MCF 10A (cell line): ENCODE measurements at regions not wholly inside any gene's neighbourhood (a gene's known extent, or its start where the extent isn't known, plus 50 kb on each side); places are given as distances from the start of the nearest gene placed in this dataset.

Experiments used
- BruUV-seq: library from RNA; stranded (reverse); fragments of 400-500 nt; replicated peaks from 2 replicates; lab custom pipeline; 2021; lab: Mats Ljungman, UMichigan
- CTCF ChIA-PET: fragments of 300-600 bp; sonication (Branson Sonifier 250); formaldehyde crosslinking; extraction: SDS; loops from one replicate; lab custom pipeline; 2021; ENCODE audit warnings: antibody characterized with exemption, inconsistent platforms; lab: Yijun Ruan, JAX
- POLR2A ChIA-PET: fragments of 300-600, 350-650 bp; sonication (Branson Sonifier 250); formaldehyde crosslinking; extraction: SDS; loops from one replicate; lab custom pipeline; 2020; ENCODE audit warnings: antibody characterized with exemption, inconsistent platforms; lab: Yijun Ruan, JAX
- DNase-seq: peaks from one replicate; pipeline ENCODE4 v3.0.0-alpha.2; 2018; ENCODE audit not compliant: unreplicated experiment
- H3K27ac Mint-ChIP-seq: one replicate; pipeline ENCODE4 v1.8.0; 2022; ENCODE audit warnings: mild to moderate bottlenecking, low read depth, mixed read lengths; ENCODE audit not compliant: unreplicated experiment
- H3K27me3 Mint-ChIP-seq: one replicate; pipeline ENCODE4 v1.8.0; 2022; ENCODE audit warnings: mixed read lengths; ENCODE audit not compliant: insufficient read depth, unreplicated experiment
- H3K36me3 Mint-ChIP-seq: one replicate; pipeline ENCODE4 v1.8.0; 2022; ENCODE audit warnings: mild to moderate bottlenecking, moderate library complexity, mixed read lengths; ENCODE audit not compliant: insufficient read depth, unreplicated experiment
- H3K4me1 Mint-ChIP-seq: one replicate; pipeline ENCODE4 v1.8.0; 2022; ENCODE audit warnings: mixed read lengths; ENCODE audit not compliant: insufficient read depth, unreplicated experiment
- H3K4me3 Mint-ChIP-seq: one replicate; pipeline ENCODE4 v1.8.0; 2022; ENCODE audit warnings: mild to moderate bottlenecking, moderate library complexity, mixed read lengths; ENCODE audit not compliant: unreplicated experiment
- H3K9me3 Mint-ChIP-seq: one replicate; pipeline ENCODE4 v1.8.0; 2022; ENCODE audit warnings: mixed read lengths; ENCODE audit not compliant: unreplicated experiment
- intact Hi-C: fragments of 100-400 bp; cut with micrococcal nuclease; formaldehyde crosslinking; loops from 2 replicates; pipeline ENCODE4 v1.14.1; 2022
- TF ChIP-seq, protein P1 (sequence below): fragments of 200-600 bp; IDR thresholded peaks from one replicate; pipeline ENCODE4 v1.8.0; 2022; ENCODE audit warnings: antibody characterized with exemption, mild to moderate bottlenecking; ENCODE audit not compliant: unreplicated experiment

DNA sequence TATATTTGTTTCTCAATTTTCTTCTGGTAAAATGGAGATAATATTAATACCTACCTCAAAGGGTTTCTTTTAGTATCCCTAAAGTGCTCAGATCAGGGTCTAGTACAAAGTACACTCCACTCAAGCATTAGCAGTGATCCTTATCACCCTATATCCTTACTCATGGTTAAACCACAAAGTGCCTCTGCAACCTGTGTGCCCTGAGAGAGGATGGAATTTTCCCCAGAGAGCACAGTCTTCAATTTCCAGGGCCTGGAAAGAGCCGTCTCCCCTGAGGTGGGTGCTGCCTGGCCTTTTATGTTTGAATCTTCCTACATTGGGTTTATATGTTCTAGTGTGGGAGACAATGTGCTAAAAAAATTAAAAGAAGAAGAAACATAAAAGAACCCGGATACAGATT is 183.1 kb upstream of the FBXO33 start:
- H3K4me1 Mint-ChIP-seq = no peaks in the 10 kb centered on the region
- H3K9me3 Mint-ChIP-seq = peaks cover 5% of the 10 kb centered on the region
- H3K27ac Mint-ChIP-seq = no peak overlapping the region
- POLR2A ChIA-PET = no interaction called here
- BruUV-seq = no TSS peak
- intact Hi-C loops = no loop called here
- CTCF ChIA-PET = no interaction called here
- TF ChIP-seq, protein P1, sequence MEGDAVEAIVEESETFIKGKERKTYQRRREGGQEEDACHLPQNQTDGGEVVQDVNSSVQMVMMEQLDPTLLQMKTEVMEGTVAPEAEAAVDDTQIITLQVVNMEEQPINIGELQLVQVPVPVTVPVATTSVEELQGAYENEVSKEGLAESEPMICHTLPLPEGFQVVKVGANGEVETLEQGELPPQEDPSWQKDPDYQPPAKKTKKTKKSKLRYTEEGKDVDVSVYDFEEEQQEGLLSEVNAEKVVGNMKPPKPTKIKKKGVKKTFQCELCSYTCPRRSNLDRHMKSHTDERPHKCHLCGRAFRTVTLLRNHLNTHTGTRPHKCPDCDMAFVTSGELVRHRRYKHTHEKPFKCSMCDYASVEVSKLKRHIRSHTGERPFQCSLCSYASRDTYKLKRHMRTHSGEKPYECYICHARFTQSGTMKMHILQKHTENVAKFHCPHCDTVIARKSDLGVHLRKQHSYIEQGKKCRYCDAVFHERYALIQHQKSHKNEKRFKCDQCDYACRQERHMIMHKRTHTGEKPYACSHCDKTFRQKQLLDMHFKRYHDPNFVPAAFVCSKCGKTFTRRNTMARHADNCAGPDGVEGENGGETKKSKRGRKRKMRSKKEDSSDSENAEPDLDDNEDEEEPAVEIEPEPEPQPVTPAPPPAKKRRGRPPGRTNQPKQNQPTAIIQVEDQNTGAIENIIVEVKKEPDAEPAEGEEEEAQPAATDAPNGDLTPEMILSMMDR = no peak
- no peak overlapping the region for H3K4me3 Mint-ChIP-seq
- peaks cover 29% of the 10 kb centered on the region for H3K27me3 Mint-ChIP-seq
- H3K36me3 Mint-ChIP-seq = no peaks in the 10 kb centered on the region
- DNase-seq = no peak

DNA sequence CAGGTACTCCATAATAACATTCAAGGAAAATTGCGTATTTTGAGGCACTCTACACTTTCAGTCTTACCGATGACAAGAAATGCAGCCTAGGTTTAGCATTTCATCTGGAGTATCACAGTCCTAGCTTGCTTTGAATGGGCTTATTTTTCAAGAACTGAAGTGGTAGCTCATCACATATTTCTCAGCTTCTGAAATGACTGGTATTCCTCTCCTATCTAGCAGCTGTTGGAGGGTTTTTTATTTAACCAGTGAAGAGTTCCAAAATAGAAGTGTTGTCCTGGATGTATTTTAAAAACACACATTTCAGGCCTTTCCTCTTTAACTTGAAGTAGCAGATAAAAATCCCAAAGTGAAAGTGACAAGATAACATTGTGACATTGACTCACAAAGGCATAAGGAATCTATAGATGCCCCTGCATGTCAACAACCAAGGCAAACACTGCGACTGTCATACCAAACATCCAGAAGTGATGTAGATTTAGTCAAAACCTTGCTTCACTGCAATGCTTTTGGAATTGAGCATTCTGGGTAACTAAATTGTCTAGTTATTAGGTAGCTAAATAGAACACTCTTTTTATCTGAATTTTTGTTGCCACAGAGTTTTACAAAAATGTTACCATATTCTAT is 182.2 kb upstream of the FBXO33 start:
- intact Hi-C loops = no loop called here
- TF ChIP-seq, protein P1 = no peak
- H3K27me3 Mint-ChIP-seq = peaks cover 29% of the 10 kb centered on the region
- BruUV-seq = no TSS peak
- H3K4me1 Mint-ChIP-seq = no peaks in the 10 kb centered on the region
- ChIA-PET POLR2A (no interaction called here), CTCF (no interaction called here)
- H3K9me3 Mint-ChIP-seq = peaks cover 5% of the 10 kb centered on the region
- no peak for DNase-seq
- H3K36me3 Mint-ChIP-seq = no peaks in the 10 kb centered on the region
- no peak overlapping the region for H3K27ac Mint-ChIP-seq
- H3K4me3 Mint-ChIP-seq = no peak overlapping the region

DNA sequence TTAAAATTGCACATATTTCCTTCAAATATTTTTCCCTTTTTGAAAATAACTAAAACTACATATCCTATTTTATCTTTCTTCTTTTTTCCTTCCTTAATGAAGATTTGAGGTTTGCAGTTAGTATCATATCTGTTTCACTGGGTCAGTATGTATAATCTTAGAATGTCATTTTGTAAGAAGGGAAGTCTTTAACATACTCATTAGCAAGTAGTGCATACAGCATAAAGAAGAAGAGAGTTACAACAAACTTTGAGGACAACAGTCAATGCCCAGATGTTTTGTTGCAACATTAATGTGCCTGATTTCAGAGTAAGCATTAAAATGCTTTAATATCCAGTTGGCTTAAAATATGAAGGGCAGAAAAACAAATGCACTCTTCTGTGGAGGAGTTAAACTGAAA is 176.9 kb upstream of the FBXO33 start:
- Mint-ChIP-seq H3K27ac (no peak overlapping the region), H3K4me3 (no peak overlapping the region), H3K36me3 (no peaks in the 10 kb centered on the region), H3K9me3 (peaks cover 5% of the 10 kb centered on the region), H3K4me1 (no peaks in the 10 kb centered on the region), H3K27me3 (peaks cover 34% of the 10 kb centered on the region)
- BruUV-seq = no TSS peak
- ChIA-PET POLR2A (no interaction called here), CTCF (no interaction called here)
- DNase-seq = no peak
- TF ChIP-seq, protein P1 = no peak
- intact Hi-C loops = no loop called here

- no peak overlapping the region for H3K4me3 Mint-ChIP-seq
- POLR2A ChIA-PET = no interaction called here
- CTCF ChIA-PET = no interaction called here
- TF ChIP-seq, protein P1 = no peak
- DNase-seq = no peak
- H3K4me1 Mint-ChIP-seq = no peaks in the 10 kb centered on the region
- H3K27me3 Mint-ChIP-seq = peaks cover 41% of the 10 kb centered on the region
- BruUV-seq = no TSS peak
- H3K9me3 Mint-ChIP-seq = peaks cover 5% of the 10 kb centered on the region
- intact Hi-C loops = no loop called here
- no peaks in the 10 kb centered on the region for H3K36me3 Mint-ChIP-seq
- H3K27ac Mint-ChIP-seq = no peak overlapping the region
Observed at GRCh38 chr14:39607978-39608377, 175.7 kb upstream of the FBXO33 start.
